ENCODE measurements at regions not wholly inside any gene's neighbourhood (a gene's known extent, or its start where the extent isn't known, plus 50 kb on each side); places are given as distances from the start of the nearest gene placed in this dataset.

GRCh38 chr21:41689289-41689583 lies 77.6 kb downstream of the RIPK4 start:
- ChIA-PET CTCF (no interaction called here), POLR2A (no interaction called here)

GRCh38 chr21:41687633-41688032 lies 79.2 kb downstream of the RIPK4 start:
- ChIA-PET CTCF (no interaction called here), POLR2A (no interaction called here)

GRCh38 chr21:41686664-41687063 lies 80.2 kb downstream of the RIPK4 start:
- CTCF ChIA-PET = no interaction called here

GRCh38 chr21:41685511-41686149 lies 81.2 kb downstream of the RIPK4 start:
- POLR2A ChIA-PET = no interaction called here
- CTCF ChIA-PET = no interaction called here

More at GRCh38 chr21:41686664-41687063, 80.2 kb downstream of the RIPK4 start:
- POLR2A ChIA-PET = no interaction called here

- ChIA-PET CTCF (no interaction called here), POLR2A (no interaction called here)
Measured at GRCh38 chr21:41684381-41685245, 82.2 kb downstream of the RIPK4 start.

- POLR2A ChIA-PET = no interaction called here
Measured at GRCh38 chr21:41683815-41684214, 83.0 kb downstream of the RIPK4 start.

GRCh38 chr21:41682719-41683179 lies 84.1 kb downstream of the RIPK4 start:
- CTCF ChIA-PET = no interaction called here
- POLR2A ChIA-PET = no interaction called here

More at GRCh38 chr21:41683815-41684214, 83.0 kb downstream of the RIPK4 start:
- CTCF ChIA-PET = no interaction called here

GRCh38 chr21:41681939-41682718 lies 84.7 kb downstream of the RIPK4 start:
- CTCF ChIA-PET = no interaction called here
- POLR2A ChIA-PET = no interaction called here

GRCh38 chr21:41681348-41681801 lies 85.5 kb downstream of the RIPK4 start:
- ChIA-PET POLR2A (no interaction called here), CTCF (no interaction called here)

GRCh38 chr21:41680444-41681347 lies 86.2 kb downstream of the RIPK4 start:
- ChIA-PET POLR2A (no interaction called here), CTCF (no interaction called here)

GRCh38 chr21:41678924-41679318 lies 87.9 kb downstream of the RIPK4 start:
- POLR2A ChIA-PET = no interaction called here
- CTCF ChIA-PET = no interaction called here

GRCh38 chr21:41678016-41678923 lies 88.6 kb downstream of the RIPK4 start:
- ChIA-PET POLR2A (no interaction called here), CTCF (no interaction called here)

- ChIA-PET POLR2A (no interaction called here), CTCF (no interaction called here)
Measured at GRCh38 chr21:41677671-41678015, 89.2 kb downstream of the RIPK4 start.

GRCh38 chr21:41676198-41676597 lies 90.7 kb downstream of the RIPK4 start:
- ChIA-PET CTCF (no interaction called here), POLR2A (no interaction called here)

GRCh38 chr21:41675574-41675973 lies 91.3 kb downstream of the RIPK4 start:
- POLR2A ChIA-PET = no interaction called here
- CTCF ChIA-PET = no interaction called here

- POLR2A ChIA-PET = no interaction called here
- CTCF ChIA-PET = interaction anchor here (0.6 kb wide), 1 partner anchor 1977 kb away, joined by 3 read pairs; no protein-coding TSS in a partner anchor
Measured at GRCh38 chr21:41674402-41674801, 92.5 kb downstream of the RIPK4 start.

GRCh38 chr21:41673596-41674335 lies 93.1 kb downstream of the RIPK4 start:
- CTCF ChIA-PET = interaction anchor here (0.6 to 0.7 kb wide), 2 partner anchors 104 to 1977 kb away, joined by 3 read pairs; no protein-coding TSS in a partner anchor

GRCh38 chr21:41673071-41673470 lies 93.8 kb downstream of the RIPK4 start:
- ChIA-PET POLR2A (no interaction called here), CTCF (interaction anchor here (0.7 kb wide), 1 partner anchor 105 kb away, joined by 3 read pairs; no protein-coding TSS in a partner anchor)

More at GRCh38 chr21:41673596-41674335, 93.1 kb downstream of the RIPK4 start:
- POLR2A ChIA-PET = no interaction called here
